ENCODE measurements at regions not wholly inside any gene's neighbourhood (a gene's known extent, or its start where the extent isn't known, plus 50 kb on each side); places are given as distances from the start of the nearest gene placed in this dataset.
"Not testable (repeated sequence)": the region's sequence is repeated elsewhere in the genome, so short reads cannot be mapped to it uniquely, and the experiment has no call there.

GRCh38 chr16:76716251-76716650 lies 439.1 kb downstream of the CNTNAP4 start:
- DNase-seq (ENCODE audit: low read depth), result not testable (repeated sequence)

GRCh38 chr16:76724181-76724580 lies 447.0 kb downstream of the CNTNAP4 start:
- no peak for DNase-seq (ENCODE audit: low read depth)

GRCh38 chr16:76729525-76729924 lies 452.3 kb downstream of the CNTNAP4 start:
- no peak for DNase-seq (ENCODE audit: low read depth)

GRCh38 chr16:76732894-76733293 lies 455.7 kb downstream of the CNTNAP4 start:
- no peak for DNase-seq (ENCODE audit: low read depth)

- no peak for DNase-seq (ENCODE audit: low read depth)
These were observed 449.4 kb upstream of the MON1B start for GRCh38 chr16:76741623-76742022.

- DNase-seq (ENCODE audit: low read depth), result no peak
These were observed 442.3 kb upstream of the MON1B start for GRCh38 chr16:76748461-76749348.

- DNase-seq (ENCODE audit: low read depth), result no peak
These were observed 441.1 kb upstream of the MON1B start for GRCh38 chr16:76749780-76750375.

GRCh38 chr16:76755496-76755895 lies 435.5 kb upstream of the MON1B start:
- no peak for DNase-seq (ENCODE audit: low read depth)

GRCh38 chr16:76756423-76756822 lies 434.6 kb upstream of the MON1B start:
- no peak for DNase-seq (ENCODE audit: low read depth)

GRCh38 chr16:76756951-76757350 lies 434.0 kb upstream of the MON1B start:
- no peak for DNase-seq (ENCODE audit: low read depth)

GRCh38 chr16:76766538-76766937 lies 424.5 kb upstream of the MON1B start:
- DNase-seq (ENCODE audit: low read depth), result no peak

- no peak for DNase-seq (ENCODE audit: low read depth)
These were observed 422.7 kb upstream of the MON1B start for GRCh38 chr16:76768316-76768715.

GRCh38 chr16:76768948-76769347 lies 422.0 kb upstream of the MON1B start:
- DNase-seq (ENCODE audit: low read depth), result no peak

GRCh38 chr16:76771216-76771615 lies 419.8 kb upstream of the MON1B start:
- no peak for DNase-seq (ENCODE audit: low read depth)

- DNase-seq (ENCODE audit: low read depth), result no peak
These were observed 413.1 kb upstream of the MON1B start for GRCh38 chr16:76777721-76778465.

GRCh38 chr16:76780556-76780955 lies 410.4 kb upstream of the MON1B start:
- DNase-seq (ENCODE audit: low read depth), result no peak

GRCh38 chr16:76784530-76784929 lies 406.5 kb upstream of the MON1B start:
- no peak for DNase-seq (ENCODE audit: low read depth)

GRCh38 chr16:76787394-76787793 lies 403.6 kb upstream of the MON1B start:
- DNase-seq (ENCODE audit: low read depth), result no peak

- no peak for DNase-seq (ENCODE audit: low read depth)
These were observed 399.8 kb upstream of the MON1B start for GRCh38 chr16:76791151-76791550.

GRCh38 chr16:76796416-76796815 lies 394.6 kb upstream of the MON1B start:
- no peak for DNase-seq (ENCODE audit: low read depth)

- no peak for DNase-seq (ENCODE audit: low read depth)
These were observed 394.0 kb upstream of the MON1B start for GRCh38 chr16:76796978-76797377.

GRCh38 chr16:76797457-76797856 lies 393.5 kb upstream of the MON1B start:
- no peak for DNase-seq (ENCODE audit: low read depth)

Measured in LHCN-M2 (cell line).